OCI-LY7 (cell line): ENCODE measurements at regions not wholly inside any gene's neighbourhood (a gene's known extent, or its start where the extent isn't known, plus 50 kb on each side); places are given as distances from the start of the nearest gene placed in this dataset.

Source experiments
- EZH2phosphoT487 ChIP-seq: fragments of 200-600 bp; sonication (generic); IDR thresholded peaks from 2 replicates; pipeline ENCODE4 v1.6.1; 2018; ENCODE audit warnings: low read depth, borderline replicate concordance, mild to moderate bottlenecking, mixed run types, antibody characterized with exemption, low read length, moderate library complexity, mixed read lengths
- TF ChIP-seq, protein P1 (sequence below): fragments of 200-600 bp; sonication (generic); conservative IDR thresholded peaks from 2 replicates; pipeline ENCODE4 v1.5.1; 2014; ENCODE audit warnings: mild to moderate bottlenecking, antibody characterized with exemption, low read length, moderate library complexity, mixed read lengths

DNA sequence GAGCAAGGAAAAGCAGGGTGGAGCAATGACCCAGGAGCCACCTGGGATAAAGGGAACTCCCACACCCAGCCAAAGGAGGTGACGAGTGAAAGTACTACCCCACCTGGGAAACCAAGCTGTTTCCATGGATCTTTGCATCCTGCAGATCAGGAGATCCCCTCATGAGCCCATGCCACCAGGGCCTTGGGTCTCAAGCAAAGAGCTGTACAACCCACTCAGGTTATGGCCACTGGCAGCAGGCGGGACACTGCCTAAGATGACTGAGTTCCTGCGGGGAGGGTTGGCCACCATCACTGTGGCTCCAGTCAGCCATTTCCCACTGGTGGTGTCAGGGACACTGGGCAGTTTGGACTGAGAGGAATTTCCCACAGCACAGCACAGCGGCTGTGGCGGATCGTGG is 225.7 kb downstream of the CDH9 start:
- TF ChIP-seq, protein P1, sequence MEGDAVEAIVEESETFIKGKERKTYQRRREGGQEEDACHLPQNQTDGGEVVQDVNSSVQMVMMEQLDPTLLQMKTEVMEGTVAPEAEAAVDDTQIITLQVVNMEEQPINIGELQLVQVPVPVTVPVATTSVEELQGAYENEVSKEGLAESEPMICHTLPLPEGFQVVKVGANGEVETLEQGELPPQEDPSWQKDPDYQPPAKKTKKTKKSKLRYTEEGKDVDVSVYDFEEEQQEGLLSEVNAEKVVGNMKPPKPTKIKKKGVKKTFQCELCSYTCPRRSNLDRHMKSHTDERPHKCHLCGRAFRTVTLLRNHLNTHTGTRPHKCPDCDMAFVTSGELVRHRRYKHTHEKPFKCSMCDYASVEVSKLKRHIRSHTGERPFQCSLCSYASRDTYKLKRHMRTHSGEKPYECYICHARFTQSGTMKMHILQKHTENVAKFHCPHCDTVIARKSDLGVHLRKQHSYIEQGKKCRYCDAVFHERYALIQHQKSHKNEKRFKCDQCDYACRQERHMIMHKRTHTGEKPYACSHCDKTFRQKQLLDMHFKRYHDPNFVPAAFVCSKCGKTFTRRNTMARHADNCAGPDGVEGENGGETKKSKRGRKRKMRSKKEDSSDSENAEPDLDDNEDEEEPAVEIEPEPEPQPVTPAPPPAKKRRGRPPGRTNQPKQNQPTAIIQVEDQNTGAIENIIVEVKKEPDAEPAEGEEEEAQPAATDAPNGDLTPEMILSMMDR, result no peak
- no peak for TF ChIP-seq EZH2phosphoT487
